MG63 (cell line): ENCODE measurements at regions not wholly inside any gene's neighbourhood (a gene's known extent, or its start where the extent isn't known, plus 50 kb on each side); places are given as distances from the start of the nearest gene placed in this dataset.
A peak's percentile ranks its signal among the peaks of the same experiment; 100 is the strongest.
"Not testable (repeated sequence)": the region's sequence is repeated elsewhere in the genome, so short reads cannot be mapped to it uniquely, and the experiment has no call there.

Experiments
- DNase-seq: peaks from one replicate; pipeline ENCODE4 v3.0.0-alpha.2; 2020
- H3K27me3 ChIP-seq: fragments of 250-450 bp; sonication (Bioruptor Pico); 2 replicates; pipeline ENCODE4 v1.5.1; 2020; ENCODE audit warnings: mild to moderate bottlenecking, moderate library complexity
- H3K36me3 ChIP-seq: fragments of 250-450 bp; sonication (Bioruptor Pico); 2 replicates; pipeline ENCODE4 v1.5.1; 2020; ENCODE audit warnings: mild to moderate bottlenecking, moderate library complexity
- H3K4me3 ChIP-seq: fragments of 250-450 bp; sonication (Bioruptor Pico); 2 replicates; pipeline ENCODE4 v1.5.1; 2020; ENCODE audit warnings: mild to moderate bottlenecking, moderate library complexity
- H3K9me3 ChIP-seq: fragments of 250-450 bp; sonication (Bioruptor Pico); 2 replicates; pipeline ENCODE4 v1.5.1; 2020; ENCODE audit warnings: mild to moderate bottlenecking, moderate library complexity

DNA sequence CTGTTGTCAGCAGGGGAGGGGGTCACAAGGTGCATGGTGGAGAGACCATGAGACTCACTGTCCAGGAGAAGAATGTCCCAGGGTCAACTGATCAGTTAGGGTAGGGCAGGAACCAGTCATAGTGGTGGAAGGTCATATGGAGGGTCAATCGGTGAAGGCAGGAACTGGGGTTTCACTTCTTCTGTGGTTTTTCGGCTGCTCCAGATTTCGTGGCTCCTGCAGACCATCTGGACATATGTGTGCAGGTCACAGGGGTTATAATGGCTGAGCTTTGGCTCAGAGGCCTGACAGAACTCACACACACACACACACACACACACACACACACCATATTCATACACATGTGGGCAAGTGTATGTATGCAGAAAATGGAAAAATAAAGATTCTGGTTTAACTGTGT, 502.0 kb upstream of the ROBO2 start:
- not testable (repeated sequence) for H3K9me3 ChIP-seq, H3K4me3 ChIP-seq, H3K27me3 ChIP-seq, H3K36me3 ChIP-seq, DNase-seq

DNA sequence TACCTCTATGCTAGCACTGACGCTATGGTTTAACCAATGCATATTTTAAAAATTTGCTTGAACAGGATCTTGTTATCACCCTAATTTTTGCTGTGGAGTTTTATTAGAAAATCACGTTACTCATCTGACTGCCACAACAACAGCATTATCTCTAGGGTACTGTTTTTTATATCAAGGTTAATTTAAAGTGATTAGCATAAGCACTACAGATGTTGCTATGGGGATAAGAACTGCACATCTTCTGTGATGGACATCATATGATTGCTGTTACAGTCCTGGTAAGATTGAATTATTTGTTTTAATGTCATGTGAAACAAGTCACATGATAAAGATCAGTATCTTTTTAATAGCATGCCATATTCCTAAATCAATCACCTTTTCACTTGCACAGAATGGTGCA, 492.2 kb upstream of the ROBO2 start:
- no peaks in the 10 kb centered on the region for H3K27me3 ChIP-seq
- H3K9me3 ChIP-seq: no peaks in the 10 kb centered on the region
- no peaks in the 10 kb centered on the region for H3K36me3 ChIP-seq
- DNase-seq: no peak
- H3K4me3 ChIP-seq: no peak overlapping the region

DNA sequence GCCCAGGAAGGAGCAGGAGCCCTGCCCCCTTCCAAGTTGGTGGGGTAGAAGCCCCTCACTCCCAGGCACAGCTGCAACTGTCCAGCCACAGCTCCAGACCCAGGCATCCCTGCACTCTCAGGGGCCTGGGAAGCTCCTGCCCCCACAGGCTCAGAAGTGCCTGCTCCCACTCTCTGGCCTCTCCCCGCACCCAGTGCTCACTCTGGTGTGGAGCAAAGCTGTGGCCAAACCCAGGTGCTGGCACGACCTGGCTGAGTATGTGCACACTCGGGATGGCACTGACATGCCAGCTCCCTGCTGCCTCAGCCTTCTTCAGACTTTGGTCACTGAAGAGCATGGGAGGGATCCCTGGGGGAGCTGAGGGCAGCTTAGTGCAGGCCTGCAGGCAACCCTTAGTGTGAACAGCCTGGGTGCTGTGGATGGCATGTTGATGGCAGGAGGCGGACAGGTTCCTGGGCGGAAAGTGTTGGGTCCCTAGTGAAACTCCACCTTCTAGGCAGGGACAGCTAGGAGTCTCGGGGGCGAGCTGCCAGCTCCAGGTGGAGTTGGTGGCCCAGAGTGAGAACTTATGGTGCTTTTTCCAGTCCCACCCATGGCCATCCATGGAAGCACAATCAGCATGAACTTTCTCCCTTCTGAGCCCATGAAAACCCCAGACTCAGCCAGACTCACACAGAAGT, 489.2 kb upstream of the ROBO2 start:
- no peak overlapping the region for H3K4me3 ChIP-seq
- no peaks in the 10 kb centered on the region for H3K36me3 ChIP-seq
- DNase-seq: no peak
- no peaks in the 10 kb centered on the region for H3K9me3 ChIP-seq
- H3K27me3 ChIP-seq: no peaks in the 10 kb centered on the region

DNA sequence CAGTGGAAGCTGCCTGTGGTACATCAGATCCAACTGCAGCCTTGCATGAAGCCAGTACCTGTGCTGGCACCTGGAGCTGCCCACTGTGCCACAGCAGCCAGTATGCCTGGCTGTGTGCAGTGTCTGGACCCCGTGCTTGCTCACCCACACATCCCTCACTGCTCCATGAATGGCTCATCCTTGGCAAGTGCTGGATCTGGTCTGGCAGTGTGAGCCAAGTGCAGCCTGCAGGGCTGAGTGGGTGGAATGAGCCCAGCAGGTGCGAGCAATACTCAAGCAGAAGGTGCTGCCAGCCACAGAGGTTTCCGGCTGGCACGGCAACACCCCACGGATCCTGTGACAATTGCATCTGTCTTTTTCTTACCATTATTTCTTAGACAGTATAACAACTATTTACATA, 488.2 kb upstream of the ROBO2 start:
- Histone ChIP-seq H3K36me3 (no peaks in the 10 kb centered on the region), H3K27me3 (no peaks in the 10 kb centered on the region), H3K9me3 (no peaks in the 10 kb centered on the region), H3K4me3 (no peak overlapping the region)
- peak; percentile 29 for DNase-seq

DNA sequence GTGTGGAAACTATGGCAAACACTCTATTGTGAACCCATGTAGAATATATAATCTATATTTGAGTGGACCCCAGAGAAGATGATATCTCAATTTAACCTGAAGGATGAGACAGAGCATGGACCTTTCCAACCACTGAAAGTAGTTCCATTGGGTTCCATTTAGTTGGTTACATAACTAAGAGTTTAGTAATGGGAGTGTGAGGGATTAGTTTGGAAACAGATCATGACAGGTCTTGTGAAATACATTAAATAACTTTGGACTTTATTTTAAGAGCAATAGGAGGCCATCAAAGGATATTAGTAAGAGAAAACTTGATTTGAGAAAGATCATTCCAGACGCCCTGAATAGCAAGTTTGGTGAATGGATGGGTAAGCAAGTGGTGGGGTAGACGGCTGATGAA, 487.2 kb upstream of the ROBO2 start:
- no peaks in the 10 kb centered on the region for H3K36me3 ChIP-seq

DNA sequence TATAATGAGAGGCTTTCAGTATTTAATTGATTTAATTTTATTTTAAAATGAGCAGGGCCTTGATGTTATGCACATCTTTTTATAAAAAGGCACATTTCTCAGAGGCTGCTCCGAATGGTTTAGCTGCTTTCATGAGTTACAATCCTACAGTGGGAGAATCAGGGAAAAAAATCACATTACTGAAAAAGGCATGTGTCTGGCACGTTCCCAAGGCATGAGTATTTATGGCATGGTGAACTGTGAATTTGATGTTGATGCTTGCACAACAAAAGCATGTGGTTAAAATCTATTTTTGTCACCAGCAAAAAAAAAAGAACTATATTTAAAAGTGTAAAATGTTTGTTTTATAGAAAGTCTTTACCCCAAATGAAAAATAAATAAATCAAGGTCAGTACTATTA, 485.2 kb upstream of the ROBO2 start:
- Histone ChIP-seq H3K36me3 (no peaks in the 10 kb centered on the region), H3K4me3 (no peak overlapping the region), H3K9me3 (no peaks in the 10 kb centered on the region), H3K27me3 (no peaks in the 10 kb centered on the region)
- DNase-seq: peak; percentile 8

More for the DNA sequence above, 487.2 kb upstream of the ROBO2 start:
- DNase-seq: no peak
- H3K27me3 ChIP-seq: no peaks in the 10 kb centered on the region
- H3K9me3 ChIP-seq: no peaks in the 10 kb centered on the region
- no peak overlapping the region for H3K4me3 ChIP-seq

DNA sequence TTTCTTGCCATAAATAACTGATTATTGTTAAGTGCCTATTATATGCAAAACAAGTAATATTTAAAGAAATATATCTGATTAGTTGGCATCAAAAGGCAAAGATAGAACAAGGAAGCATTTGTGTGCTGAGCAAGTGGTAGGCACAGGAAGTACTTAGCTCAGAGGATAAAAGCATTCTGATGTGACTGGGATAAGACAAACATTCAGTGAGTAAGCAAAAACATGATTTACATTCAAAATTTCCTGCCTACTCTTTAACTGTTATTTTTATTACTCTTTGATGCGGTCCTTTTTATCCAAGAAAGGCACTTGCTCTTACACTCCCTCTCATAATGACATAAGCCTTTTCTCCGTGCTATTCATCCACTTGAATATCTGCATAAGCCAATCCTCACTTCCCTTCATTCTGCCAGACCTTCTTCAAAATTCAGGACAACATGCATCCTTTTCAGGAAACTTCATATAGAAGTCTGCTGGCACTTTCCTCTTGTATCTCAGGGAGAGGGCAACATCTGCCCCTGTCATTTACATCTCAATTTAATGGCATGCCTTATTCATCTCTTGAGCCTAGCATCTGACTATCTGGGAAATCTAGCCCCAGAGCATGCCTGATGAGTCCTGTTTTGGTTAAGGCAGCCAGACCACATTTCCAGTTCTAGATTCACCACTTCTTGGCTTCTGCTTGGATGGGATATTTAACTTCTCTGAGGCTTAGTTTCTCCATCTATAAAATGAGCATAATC, 478.2 kb upstream of the ROBO2 start:
- no peaks in the 10 kb centered on the region for H3K9me3 ChIP-seq
- H3K4me3 ChIP-seq: no peak overlapping the region
- H3K36me3 ChIP-seq: no peaks in the 10 kb centered on the region
- H3K27me3 ChIP-seq: no peaks in the 10 kb centered on the region
- no peak for DNase-seq

DNA sequence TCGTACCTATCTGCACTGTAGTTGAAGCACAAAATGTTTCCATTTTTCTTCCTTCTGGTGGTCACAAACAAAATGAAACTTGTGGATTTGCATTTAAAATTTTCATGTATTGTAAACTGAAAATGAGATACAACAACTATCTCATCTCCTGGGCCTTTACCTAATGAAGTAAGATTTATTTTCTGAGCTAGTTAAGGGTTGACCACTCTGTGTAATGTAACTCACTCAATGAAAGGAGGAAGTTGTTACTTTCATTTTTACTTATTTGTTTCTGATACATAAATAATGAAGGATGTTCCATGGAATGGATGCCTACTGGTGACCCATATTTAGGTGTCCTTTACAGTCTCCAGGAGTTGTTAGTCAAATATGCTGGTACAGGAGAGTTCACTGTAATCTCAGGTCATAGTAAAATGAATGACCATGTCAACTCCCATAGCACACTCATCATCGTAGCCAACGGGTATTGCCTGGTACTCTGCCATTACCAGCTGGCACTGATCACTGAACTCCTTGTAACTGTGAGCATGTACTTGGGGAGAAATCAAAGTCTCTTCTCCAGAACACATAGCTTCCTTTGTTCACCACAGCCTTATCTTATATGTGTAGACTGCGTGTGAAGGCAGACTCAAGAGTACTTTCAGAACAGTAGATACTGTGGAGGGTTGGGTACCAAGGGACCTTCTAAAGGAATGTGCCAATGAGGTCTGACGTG, 474.2 kb upstream of the ROBO2 start:
- H3K9me3 ChIP-seq: no peaks in the 10 kb centered on the region
- no peak overlapping the region for H3K4me3 ChIP-seq
- H3K27me3 ChIP-seq: no peaks in the 10 kb centered on the region
- no peak for DNase-seq
- H3K36me3 ChIP-seq: no peaks in the 10 kb centered on the region

DNA sequence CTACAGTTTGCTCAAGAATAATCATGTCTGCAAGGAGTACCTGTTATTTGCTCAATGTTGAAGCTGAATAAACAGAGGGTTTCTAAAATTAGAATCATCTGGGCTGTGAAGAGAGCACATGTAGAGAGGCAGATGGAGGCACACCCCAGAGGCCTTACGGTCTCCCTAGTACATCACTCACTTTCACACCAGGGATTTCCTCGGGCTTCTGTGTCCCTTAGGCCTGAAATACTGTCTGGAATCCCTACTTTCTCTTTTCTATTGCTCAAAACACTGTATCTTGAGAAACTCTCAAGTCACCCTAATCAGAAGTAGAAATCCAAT, 473.7 kb upstream of the ROBO2 start:
- no peaks in the 10 kb centered on the region for H3K9me3 ChIP-seq
- no peak for DNase-seq
- no peak overlapping the region for H3K4me3 ChIP-seq
- no peaks in the 10 kb centered on the region for H3K36me3 ChIP-seq
- H3K27me3 ChIP-seq: no peaks in the 10 kb centered on the region

DNA sequence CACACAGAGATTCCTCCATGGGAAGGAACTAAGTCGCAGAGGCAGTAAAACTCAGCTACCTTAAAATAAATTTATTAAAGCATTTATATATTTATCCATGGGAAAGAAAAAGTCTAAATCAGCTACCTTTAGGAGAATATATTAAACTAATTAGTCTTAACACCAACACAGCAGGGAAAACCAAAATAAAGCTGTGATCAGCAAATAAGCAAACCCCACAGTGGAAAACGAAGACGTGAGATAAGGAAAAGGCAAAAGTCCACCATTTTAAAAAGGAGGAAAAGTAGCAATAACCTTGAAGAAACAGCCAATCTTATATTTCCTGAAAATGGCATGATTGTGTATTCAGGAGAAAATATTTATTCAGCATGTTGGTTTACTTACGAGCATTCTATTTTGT, 473.0 kb upstream of the ROBO2 start:
- no peaks in the 10 kb centered on the region for H3K9me3 ChIP-seq
- no peaks in the 10 kb centered on the region for H3K27me3 ChIP-seq
- no peak overlapping the region for H3K4me3 ChIP-seq
- no peak for DNase-seq
- no peaks in the 10 kb centered on the region for H3K36me3 ChIP-seq

DNA sequence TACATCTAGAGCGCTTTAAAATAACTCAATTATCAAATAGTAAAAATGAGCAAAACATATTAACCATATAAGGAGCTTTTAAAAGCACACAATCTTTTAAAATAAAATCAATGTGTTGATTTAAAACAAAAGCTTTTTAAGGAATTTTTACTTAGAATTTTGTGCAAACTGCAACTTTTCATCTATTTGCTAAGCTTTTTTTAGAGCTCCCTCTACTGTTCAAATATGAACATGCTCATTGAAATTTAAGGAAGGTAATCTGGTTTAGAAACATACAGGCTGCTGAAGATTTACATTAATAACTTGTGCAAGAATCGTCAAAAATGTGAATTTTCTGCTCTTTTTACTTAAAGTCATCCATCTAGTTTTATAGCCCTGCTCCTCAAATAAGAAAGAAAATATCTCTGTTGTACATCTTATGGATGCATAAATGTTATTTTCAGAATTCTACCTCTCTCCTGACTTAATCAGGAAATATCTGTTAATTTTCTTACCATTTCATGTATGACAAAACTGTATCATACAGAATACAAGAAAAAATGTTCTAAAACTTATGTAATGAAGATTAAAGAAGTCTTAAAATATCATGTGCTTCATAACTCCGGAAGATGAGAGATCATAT, 469.4 kb upstream of the ROBO2 start:
- Histone ChIP-seq H3K27me3 (no peaks in the 10 kb centered on the region), H3K36me3 (no peaks in the 10 kb centered on the region), H3K4me3 (no peak overlapping the region), H3K9me3 (no peaks in the 10 kb centered on the region)
- no peak for DNase-seq

DNA sequence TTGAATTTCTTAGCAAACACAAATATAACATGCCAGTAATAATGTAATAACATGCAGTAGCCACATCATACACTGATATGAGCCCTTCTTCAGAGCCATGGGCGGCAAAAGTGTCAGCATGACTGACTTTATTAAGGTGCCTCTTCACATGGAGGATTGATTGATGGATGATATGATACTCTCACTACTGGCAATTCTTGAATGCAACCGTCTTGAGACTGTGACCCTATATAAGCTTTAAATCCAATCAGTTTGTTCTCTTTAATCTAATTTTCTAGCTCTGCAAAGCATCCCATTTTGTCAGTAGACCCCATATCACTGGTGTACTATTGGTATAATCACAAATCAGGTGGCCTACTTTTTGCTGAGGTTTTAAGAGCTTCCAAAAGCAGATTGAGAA, 463.7 kb upstream of the ROBO2 start:
- no peak for DNase-seq
- Histone ChIP-seq H3K9me3 (no peaks in the 10 kb centered on the region), H3K4me3 (no peak overlapping the region), H3K27me3 (no peaks in the 10 kb centered on the region), H3K36me3 (no peaks in the 10 kb centered on the region)

DNA sequence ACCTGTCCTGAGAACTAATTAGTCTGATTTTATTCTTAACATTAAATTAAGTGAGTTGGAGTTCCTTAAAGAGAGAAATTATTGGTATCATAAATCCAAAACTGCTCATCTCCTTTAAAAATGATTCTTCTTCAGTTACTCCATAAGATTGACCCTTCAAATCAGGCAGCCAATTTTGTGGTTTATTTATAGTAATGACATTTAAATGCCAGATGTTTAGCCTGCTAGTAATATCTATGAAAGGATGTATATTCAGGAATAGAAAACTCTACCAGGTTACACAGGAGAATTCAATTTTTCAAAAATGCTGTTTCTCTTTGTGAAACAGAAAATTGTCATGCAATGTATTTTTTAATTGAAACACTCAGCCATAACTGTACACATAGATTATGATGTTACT, 457.8 kb upstream of the ROBO2 start:
- Histone ChIP-seq H3K36me3 (no peaks in the 10 kb centered on the region), H3K27me3 (no peaks in the 10 kb centered on the region), H3K9me3 (no peaks in the 10 kb centered on the region), H3K4me3 (no peak overlapping the region)
- no peak for DNase-seq

DNA sequence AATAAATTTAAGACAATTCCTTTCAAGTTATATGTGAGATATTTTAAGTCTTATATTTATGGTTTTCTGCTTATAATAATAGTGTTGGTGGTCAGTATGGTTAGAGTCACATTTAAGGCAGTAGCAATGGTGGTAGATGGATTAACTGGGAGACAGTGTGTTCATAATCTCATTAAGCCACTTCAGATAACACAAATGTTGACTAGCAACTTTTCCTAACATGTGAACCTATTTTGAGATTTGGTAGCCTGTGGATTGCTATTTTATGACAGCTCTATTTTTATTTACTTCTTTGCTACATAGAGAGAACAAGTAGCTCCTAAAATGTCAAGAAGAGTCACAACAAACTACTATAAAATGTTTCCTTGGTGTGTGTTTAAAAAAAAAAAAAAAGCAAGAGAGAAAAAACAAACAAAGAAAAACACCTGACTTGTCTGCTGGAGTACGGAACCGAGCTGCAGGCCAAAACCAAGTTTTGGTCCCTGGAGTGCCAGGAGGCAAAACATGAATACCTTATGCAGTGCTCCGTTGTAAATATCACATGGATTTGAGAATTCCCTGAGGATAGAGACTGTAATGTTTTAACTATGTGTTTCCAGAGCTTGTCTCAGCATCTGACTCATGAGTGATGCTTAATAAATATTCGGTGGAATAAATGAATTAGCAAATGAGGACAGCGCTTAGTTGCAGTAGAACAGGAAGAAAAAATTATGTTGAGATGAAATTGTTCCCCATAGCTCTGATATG, 457.1 kb upstream of the ROBO2 start:
- no peak overlapping the region for H3K4me3 ChIP-seq
- no peaks in the 10 kb centered on the region for H3K36me3 ChIP-seq
- H3K9me3 ChIP-seq: no peaks in the 10 kb centered on the region
- no peaks in the 10 kb centered on the region for H3K27me3 ChIP-seq
- DNase-seq: no peak

DNA sequence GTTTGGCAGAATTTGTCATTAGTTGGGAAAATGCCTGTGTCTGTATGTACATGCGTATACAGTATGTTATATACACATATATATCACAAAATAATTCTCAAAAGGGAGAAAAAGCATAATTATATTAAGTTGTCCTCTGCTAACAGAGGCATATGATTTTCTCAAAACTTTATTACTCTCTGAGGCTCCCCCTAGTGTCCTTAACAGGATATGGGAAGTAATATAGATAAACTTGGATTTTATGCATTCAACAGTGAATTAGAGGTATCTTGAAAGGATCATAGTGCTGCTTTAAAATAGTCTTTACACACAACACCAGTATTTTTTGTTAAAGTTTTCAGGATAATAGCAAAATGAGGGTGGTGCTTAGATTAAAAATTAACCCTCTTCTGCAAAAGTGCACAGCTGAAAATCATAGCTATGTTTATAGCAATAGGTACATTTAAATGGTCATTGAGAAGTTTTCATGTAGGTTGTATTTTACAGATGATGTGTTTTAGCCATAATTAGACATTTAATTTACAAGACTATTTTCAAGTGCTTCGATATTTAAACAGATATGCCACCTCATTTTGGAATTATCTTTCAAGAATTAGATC, 454.0 kb upstream of the ROBO2 start:
- no peak for DNase-seq
- Histone ChIP-seq H3K4me3 (no peak overlapping the region), H3K27me3 (no peaks in the 10 kb centered on the region), H3K36me3 (no peaks in the 10 kb centered on the region), H3K9me3 (no peaks in the 10 kb centered on the region)

DNA sequence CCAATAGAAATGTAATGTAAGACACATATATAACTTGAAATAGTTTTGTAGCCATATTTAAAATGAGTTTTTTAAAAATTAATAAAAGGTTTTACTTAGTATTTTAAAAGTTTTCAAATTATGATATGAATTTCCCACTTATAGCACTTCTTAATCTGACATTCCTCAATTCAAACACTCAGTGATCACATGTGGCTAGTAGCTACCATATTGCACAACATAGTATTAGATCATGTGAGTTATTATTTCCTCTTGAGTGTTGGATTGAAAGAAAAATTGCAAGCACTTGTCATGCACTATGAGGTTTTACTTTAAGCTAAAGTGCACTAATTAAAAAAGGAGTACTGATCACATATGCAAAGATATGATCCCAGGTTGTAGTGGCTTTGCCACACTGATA, 453.4 kb upstream of the ROBO2 start:
- no peak overlapping the region for H3K4me3 ChIP-seq

DNA sequence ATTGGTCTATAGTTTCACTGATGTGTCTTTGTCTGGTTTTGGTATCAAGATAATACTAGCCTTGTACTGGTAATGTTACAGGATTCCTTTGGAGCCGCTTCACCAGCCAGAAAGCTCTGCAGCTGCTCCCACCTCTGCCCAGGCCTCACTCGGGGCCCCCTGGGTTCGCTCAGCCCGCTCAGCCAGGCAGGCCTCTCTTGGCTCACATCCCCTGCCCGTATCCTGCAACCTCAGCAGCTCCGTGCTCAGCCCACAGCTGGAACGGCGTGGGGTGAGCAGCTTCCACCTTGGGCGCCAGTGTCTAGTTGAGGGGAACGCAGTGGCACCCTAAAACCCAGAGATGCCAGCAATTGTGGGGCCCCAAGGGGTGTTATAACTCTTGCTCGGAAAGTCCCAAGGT, 429.7 kb upstream of the ROBO2 start:
- H3K36me3 ChIP-seq: no peaks in the 10 kb centered on the region
- H3K27me3 ChIP-seq: no peaks in the 10 kb centered on the region
- no peak for DNase-seq
- no peak overlapping the region for H3K4me3 ChIP-seq
- no peaks in the 10 kb centered on the region for H3K9me3 ChIP-seq

More for the DNA sequence above, 453.4 kb upstream of the ROBO2 start:
- Histone ChIP-seq H3K27me3 (no peaks in the 10 kb centered on the region), H3K36me3 (no peaks in the 10 kb centered on the region), H3K9me3 (no peaks in the 10 kb centered on the region)
- no peak for DNase-seq
